Stimulated activated naive B cell treated with anti-CD40 and anti-IgM and Interleukin-4, amounts not matched to agents 10 μg/mL and 1 μg/mL and 100 μg/mL, for 72 hours (primary cell): ENCODE measurements at regions not wholly inside any gene's neighbourhood (a gene's known extent, or its start where the extent isn't known, plus 50 kb on each side); places are given as distances from the start of the nearest gene placed in this dataset.

Source experiments
- ATAC-seq, 2 donors: fragments of 150-1000 bp; cut with Tn5 transposase; replicated peaks; 2 replicates each; pipeline ENCODE4 v1.10.0; 2021; ENCODE audit warnings: moderate library complexity in 1 of 2
- DNase-seq: peaks from one replicate; pipeline ENCODE4 v3.0.0; 2021
- H3K27ac Mint-ChIP-seq: one replicate; pipeline ENCODE4 v1.8.0; 2022; ENCODE audit warnings: mild to moderate bottlenecking, mixed read lengths
- H3K27me3 Mint-ChIP-seq, 2 donors: one replicate each; pipeline ENCODE4 v1.8.0; 2022; ENCODE audit warnings: mixed read lengths in 2 of 2
- H3K36me3 Mint-ChIP-seq, 2 donors: one replicate each; pipeline ENCODE4 v1.8.0; 2022; ENCODE audit warnings: mixed read lengths in 2 of 2, mild to moderate bottlenecking in 1 of 2
- H3K4me1 Mint-ChIP-seq, 2 donors: one replicate each; pipeline ENCODE4 v1.8.0; 2022; ENCODE audit warnings: mixed read lengths in 2 of 2, mild to moderate bottlenecking in 1 of 2
- H3K4me3 Mint-ChIP-seq, 2 donors: one replicate each; pipeline ENCODE4 v1.8.0; 2022; ENCODE audit warnings: mild to moderate bottlenecking in 2 of 2, mixed read lengths in 2 of 2, moderate library complexity in 1 of 2
- H3K9me3 Mint-ChIP-seq, 2 donors: one replicate each; pipeline ENCODE4 v1.8.0; 2022; ENCODE audit warnings: mixed read lengths in 2 of 2, mild to moderate bottlenecking in 1 of 2

- Mint-ChIP-seq H3K27me3 (peaks cover 3 to 7% of the 10 kb centered on the region in 2 donors), H3K27ac (no peak overlapping the region)
These were observed 281.7 kb downstream of the SKIDA1 start for GRCh38 chr10:21243748-21244257.

DNA sequence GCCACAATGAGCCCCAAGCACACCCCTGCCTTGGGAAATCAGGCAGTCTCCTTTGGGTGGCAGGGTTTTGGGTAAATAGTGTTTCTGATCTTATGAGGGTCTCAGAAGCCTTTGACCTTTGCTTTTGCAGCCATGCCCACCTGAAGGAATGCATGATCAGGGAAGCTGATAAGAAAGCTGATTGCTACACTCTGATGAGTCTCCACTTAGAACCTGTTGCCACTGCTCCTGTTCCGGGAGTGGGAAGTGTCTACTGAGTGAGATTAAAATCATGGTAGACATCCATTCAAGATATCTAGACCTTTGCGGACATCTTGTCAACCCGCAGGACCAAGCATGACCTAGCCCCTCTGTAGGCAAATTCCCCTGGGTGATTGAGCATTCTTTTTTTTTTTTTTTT lies 282.6 kb downstream of the SKIDA1 start:
- Mint-ChIP-seq H3K9me3 (peaks cover 4 to 6% of the 10 kb centered on the region in 2 donors), H3K4me1 (no peaks in the 10 kb centered on the region), H3K36me3 (no peaks in the 10 kb centered on the region), H3K27me3 (peaks cover 5 to 7% of the 10 kb centered on the region in 2 donors), H3K4me3 (no peak overlapping the region), H3K27ac (no peak overlapping the region)
- no peak for ATAC-seq
- no peak for DNase-seq

More at GRCh38 chr10:21243748-21244257, 281.7 kb downstream of the SKIDA1 start:
- Mint-ChIP-seq H3K36me3 (no peaks in the 10 kb centered on the region), H3K9me3 (peaks cover 4 to 7% of the 10 kb centered on the region in 2 donors), H3K4me1 (no peaks in the 10 kb centered on the region), H3K4me3 (no peak overlapping the region)
- ATAC-seq (no peak), DNase-seq (no peak)

DNA sequence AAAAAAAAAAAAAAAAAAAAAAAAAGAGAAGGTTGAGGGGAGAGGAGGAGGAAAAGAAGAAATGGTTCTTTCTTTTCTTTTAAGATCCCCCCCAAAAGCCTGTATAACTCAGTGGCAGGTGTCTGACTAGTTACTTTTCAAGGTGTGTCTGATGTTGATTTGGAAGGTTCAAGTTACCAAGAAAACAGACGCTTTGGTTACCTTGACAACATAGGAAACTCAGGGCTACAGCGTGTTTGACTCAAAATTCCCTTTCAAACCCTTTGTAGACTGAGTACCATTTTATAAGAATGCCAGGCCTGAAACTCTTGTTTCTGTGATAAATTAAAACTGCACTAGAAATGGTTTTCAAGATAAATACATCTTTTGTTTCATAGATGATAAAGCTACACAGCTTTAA lies 286.8 kb downstream of the SKIDA1 start:
- no peak overlapping the region for H3K4me3 Mint-ChIP-seq
- H3K27ac Mint-ChIP-seq = no peak overlapping the region
- DNase-seq (no peak), ATAC-seq (no peak)
- H3K36me3 Mint-ChIP-seq = no peaks in the 10 kb centered on the region
- peaks cover 4 to 7% of the 10 kb centered on the region in 2 donors for H3K27me3 Mint-ChIP-seq
- H3K9me3 Mint-ChIP-seq = peaks cover 6% of the 10 kb centered on the region in 2 donors
- no peaks in the 10 kb centered on the region for H3K4me1 Mint-ChIP-seq

- Mint-ChIP-seq H3K27me3 (peaks cover 4 to 7% of the 10 kb centered on the region in 2 donors), H3K36me3 (no peaks in the 10 kb centered on the region), H3K4me3 (no peak overlapping the region), H3K9me3 (peaks cover 6% of the 10 kb centered on the region in 2 donors), H3K4me1 (no peaks in the 10 kb centered on the region), H3K27ac (no peak overlapping the region)
- no peak for DNase-seq
- ATAC-seq = no peak
These were observed 287.4 kb downstream of the SKIDA1 start for GRCh38 chr10:21238044-21238443.

DNA sequence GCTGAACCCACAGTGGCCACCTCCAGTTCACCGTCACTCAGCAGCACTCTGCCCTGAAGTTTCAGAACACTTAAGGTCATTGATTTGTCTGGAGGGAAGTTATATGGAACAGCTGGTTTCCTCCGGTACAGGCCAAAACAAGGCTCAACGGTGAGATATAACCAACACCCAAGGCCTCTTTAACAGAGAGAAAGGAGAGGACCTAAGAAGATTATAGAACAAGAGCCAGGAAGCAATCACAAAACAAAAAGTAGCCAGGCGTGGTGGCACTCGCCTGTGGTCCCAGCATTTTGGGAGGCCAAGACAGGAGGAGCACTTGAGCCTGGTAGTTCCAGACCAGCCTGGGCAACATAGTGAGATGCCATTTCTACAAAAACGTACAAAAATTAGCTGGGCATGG lies 290.7 kb downstream of the SKIDA1 start:
- Mint-ChIP-seq H3K27me3 (peaks cover 0 to 4% of the 10 kb centered on the region in 2 donors), H3K4me3 (no peak overlapping the region), H3K9me3 (peaks cover 3 to 6% of the 10 kb centered on the region in 2 donors), H3K4me1 (no peaks in the 10 kb centered on the region), H3K36me3 (no peaks in the 10 kb centered on the region), H3K27ac (no peak overlapping the region)
- DNase-seq (no peak), ATAC-seq (no peak)

- Mint-ChIP-seq H3K4me1 (no peaks in the 10 kb centered on the region), H3K27me3 (peaks cover 0 to 5% of the 10 kb centered on the region in 2 donors), H3K36me3 (no peaks in the 10 kb centered on the region), H3K27ac (no peak overlapping the region), H3K9me3 (peaks cover 3 to 6% of the 10 kb centered on the region in 2 donors), H3K4me3 (no peak overlapping the region)
- DNase-seq (no peak), ATAC-seq (no peak)
These were observed 295.3 kb downstream of the SKIDA1 start for GRCh38 chr10:21230219-21230618.

DNA sequence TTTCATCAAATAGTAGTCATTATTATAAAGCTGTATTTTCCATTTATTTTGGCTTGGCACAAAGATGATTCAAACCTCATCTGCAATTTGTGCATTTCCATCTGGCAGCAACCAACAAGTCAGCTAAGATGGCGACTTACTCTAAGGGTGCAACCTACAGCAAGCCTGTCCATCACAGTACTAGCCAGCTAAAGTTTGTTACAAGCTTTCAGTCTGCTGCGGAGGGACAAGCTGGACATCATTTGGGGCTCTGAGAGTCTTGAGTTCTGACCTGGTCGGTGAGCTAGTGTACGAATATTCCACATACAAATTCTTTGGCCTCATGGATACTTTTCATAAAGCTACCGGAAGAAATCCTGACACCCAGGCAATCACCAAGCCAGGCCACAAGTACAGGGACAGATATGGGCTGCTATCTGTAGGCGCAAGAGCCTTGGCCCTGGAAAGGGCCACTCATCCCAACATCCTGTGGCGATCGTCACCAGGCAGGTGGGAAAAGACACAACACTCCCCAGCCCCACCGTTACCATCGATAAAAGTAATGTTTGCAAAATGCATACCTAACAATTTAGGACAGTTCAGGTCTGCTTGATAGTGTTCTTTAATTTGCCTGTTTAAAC lies 307.6 kb downstream of the SKIDA1 start:
- DNase-seq (no peak), ATAC-seq (no peak)
- H3K36me3 Mint-ChIP-seq = no peaks in the 10 kb centered on the region
- no peaks in the 10 kb centered on the region for H3K27me3 Mint-ChIP-seq
- no peak overlapping the region for H3K4me3 Mint-ChIP-seq
- peaks cover 3 to 4% of the 10 kb centered on the region in 2 donors for H3K9me3 Mint-ChIP-seq
- H3K4me1 Mint-ChIP-seq = no peaks in the 10 kb centered on the region
- H3K27ac Mint-ChIP-seq = no peak overlapping the region

DNA sequence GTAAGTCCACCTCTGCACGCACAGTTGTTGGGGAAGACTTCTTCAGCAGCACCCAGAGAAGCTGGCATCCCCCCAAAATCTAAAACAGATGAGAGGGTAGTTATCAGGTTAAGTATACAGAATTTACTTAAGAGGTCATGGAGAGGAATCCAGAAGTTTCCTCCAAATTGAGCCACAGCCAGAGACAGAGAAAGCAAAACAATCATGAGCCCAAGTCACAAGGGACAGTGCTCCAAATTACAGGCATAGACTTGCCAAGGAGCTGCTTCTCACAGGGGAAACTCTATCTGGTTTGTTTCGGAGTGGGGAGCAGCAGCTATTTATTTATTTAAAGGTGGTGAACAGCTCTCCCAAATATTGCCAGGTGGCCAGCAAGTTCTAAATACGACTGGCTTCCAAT lies 308.4 kb downstream of the SKIDA1 start:
- Mint-ChIP-seq H3K36me3 (no peaks in the 10 kb centered on the region), H3K27me3 (no peaks in the 10 kb centered on the region), H3K27ac (no peak overlapping the region), H3K4me1 (no peaks in the 10 kb centered on the region), H3K4me3 (no peak overlapping the region), H3K9me3 (peaks cover 3 to 4% of the 10 kb centered on the region in 2 donors)
- ATAC-seq (no peak), DNase-seq (no peak)

GRCh38 chr10:21214329-21214728 lies 311.2 kb downstream of the SKIDA1 start:
- H3K4me1 Mint-ChIP-seq = no peaks in the 10 kb centered on the region
- H3K4me3 Mint-ChIP-seq = no peak overlapping the region
- no peaks in the 10 kb centered on the region for H3K36me3 Mint-ChIP-seq
- no peak overlapping the region for H3K27ac Mint-ChIP-seq
- peaks cover 3 to 4% of the 10 kb centered on the region in 2 donors for H3K9me3 Mint-ChIP-seq
- H3K27me3 Mint-ChIP-seq = no peaks in the 10 kb centered on the region
- no peak for DNase-seq
- no peak for ATAC-seq

DNA sequence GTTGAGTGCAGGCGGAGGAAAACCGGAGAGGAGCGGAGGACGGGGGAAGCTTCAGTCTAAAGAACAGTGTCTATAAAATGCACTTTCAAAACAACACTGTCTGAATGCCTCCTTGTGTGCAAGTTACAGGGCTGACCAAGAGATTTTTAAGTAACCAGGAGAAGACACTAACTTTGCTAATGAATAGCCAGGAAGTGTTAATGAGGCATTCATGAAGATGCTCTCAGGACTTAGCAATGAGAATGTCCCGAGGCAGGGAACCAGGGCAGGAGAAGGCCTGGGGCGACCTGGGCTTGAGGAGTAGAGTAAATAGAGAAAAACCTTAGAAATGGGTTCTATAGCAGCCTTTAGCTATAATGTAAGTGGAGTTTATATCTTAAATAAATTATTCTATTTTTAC lies 312.1 kb downstream of the SKIDA1 start:
- Mint-ChIP-seq H3K27ac (no peak overlapping the region), H3K4me1 (no peaks in the 10 kb centered on the region), H3K9me3 (peaks cover under 1 to 3% of the 10 kb centered on the region in 2 donors), H3K27me3 (no peaks in the 10 kb centered on the region), H3K4me3 (no peak overlapping the region), H3K36me3 (no peaks in the 10 kb centered on the region)
- DNase-seq (no peak), ATAC-seq (no peak)

DNA sequence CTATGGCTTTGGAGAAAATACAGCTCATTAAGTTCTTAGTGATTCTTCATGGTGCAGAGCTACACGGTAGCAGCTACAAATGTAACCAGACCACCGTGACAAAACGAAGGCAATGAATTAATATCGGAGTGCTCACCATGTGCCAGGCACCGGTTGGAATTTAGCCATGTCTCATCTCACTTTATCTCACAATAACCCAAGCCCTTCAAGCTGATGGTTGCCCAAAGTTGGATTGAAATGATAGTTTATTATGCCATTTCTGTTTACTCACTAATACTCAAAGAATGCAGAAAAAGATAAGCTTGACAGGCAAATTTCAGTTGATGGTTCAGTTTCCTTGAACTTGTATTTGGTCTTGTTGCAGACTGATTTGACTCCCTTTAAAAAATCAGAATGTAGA lies 312.6 kb downstream of the SKIDA1 start:
- H3K4me1 Mint-ChIP-seq = no peaks in the 10 kb centered on the region
- no peak for DNase-seq
- no peaks in the 10 kb centered on the region for H3K27me3 Mint-ChIP-seq
- H3K27ac Mint-ChIP-seq = no peak overlapping the region
- no peaks in the 10 kb centered on the region for H3K36me3 Mint-ChIP-seq
- ATAC-seq = no peak
- H3K4me3 Mint-ChIP-seq = no peak overlapping the region
- peaks cover 2 to 4% of the 10 kb centered on the region in 2 donors for H3K9me3 Mint-ChIP-seq

GRCh38 chr10:21212348-21212747 lies 313.1 kb downstream of the SKIDA1 start:
- no peaks in the 10 kb centered on the region for H3K4me1 Mint-ChIP-seq
- ATAC-seq (no peak), DNase-seq (no peak)
- H3K4me3 Mint-ChIP-seq = no peak overlapping the region
- no peak overlapping the region for H3K27ac Mint-ChIP-seq
- H3K27me3 Mint-ChIP-seq = no peaks in the 10 kb centered on the region
- no peaks in the 10 kb centered on the region for H3K36me3 Mint-ChIP-seq
- H3K9me3 Mint-ChIP-seq = peaks cover 6 to 8% of the 10 kb centered on the region in 2 donors

DNA sequence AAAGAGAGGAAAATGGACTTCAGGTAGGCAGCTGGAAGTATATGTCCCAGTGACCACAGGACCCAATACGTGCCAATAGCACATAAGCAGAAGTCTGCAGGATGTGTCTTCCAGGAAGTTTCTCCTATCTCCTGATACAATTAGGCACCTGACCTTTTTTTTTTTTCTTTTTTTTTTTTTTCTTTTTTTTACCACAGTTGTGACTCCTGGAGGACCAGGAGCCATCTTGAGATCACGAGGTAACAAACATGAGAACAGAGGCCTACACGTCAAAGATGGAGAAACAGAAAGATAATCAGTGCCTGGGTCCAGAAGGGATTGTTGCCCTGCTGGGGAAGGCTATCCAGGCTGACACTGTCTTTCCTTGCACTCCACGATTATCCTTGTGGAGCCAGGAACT lies 312.4 kb upstream of the NEBL start:
- DNase-seq = no peak
- Mint-ChIP-seq H3K27ac (no peak overlapping the region), H3K4me1 (no peaks in the 10 kb centered on the region), H3K9me3 (peaks cover 4 to 9% of the 10 kb centered on the region in 2 donors), H3K36me3 (no peaks in the 10 kb centered on the region), H3K4me3 (no peak overlapping the region), H3K27me3 (peaks cover 0 to 5% of the 10 kb centered on the region in 2 donors)
- no peak for ATAC-seq

GRCh38 chr10:21208666-21209316 lies 311.7 kb upstream of the NEBL start:
- Mint-ChIP-seq H3K27me3 (peaks cover 0 to 9% of the 10 kb centered on the region in 2 donors), H3K27ac (no peak overlapping the region), H3K9me3 (peaks cover 4 to 9% of the 10 kb centered on the region in 2 donors), H3K4me3 (no peak overlapping the region), H3K36me3 (no peaks in the 10 kb centered on the region), H3K4me1 (no peaks in the 10 kb centered on the region)
- ATAC-seq (no peak), DNase-seq (no peak)
